ENCODE measurements at regions not wholly inside any gene's neighbourhood (a gene's known extent, or its start where the extent isn't known, plus 50 kb on each side); places are given as distances from the start of the nearest gene placed in this dataset.

DNA sequence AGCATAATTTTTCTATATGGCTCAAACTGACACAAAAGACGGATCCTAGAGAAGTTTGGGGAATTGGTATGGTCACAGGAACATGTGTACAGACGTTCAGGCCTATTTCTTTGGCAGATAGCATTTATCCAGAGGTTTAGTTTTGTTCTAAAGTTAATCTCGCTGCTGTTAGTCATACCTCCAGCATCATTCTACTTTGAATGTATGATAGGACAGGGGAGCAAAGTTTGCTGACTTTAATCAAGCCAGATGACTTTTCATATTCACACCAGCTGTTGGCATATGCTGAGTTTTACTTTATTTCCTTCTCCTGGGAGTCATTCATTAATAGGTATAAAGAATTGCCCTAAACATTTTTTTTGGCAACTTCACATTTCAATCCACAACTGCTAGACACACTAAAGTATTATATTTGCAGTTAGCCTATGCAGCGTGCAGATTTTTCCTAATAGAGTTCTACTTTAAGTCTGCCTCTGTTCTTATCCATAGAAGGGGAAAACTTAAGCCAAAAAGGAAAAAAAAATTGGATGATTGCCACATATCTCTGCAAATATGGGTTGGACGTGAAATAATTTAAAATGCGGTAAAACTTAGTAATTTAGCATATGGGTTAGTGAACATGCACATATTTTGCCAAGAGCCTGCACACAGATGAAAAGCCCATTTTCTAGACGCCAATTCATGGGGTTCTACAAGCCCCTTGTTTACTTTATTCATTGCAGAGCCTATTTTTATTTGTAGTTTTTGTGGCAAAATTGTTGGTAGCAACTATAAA is 213.1 kb downstream of the C7orf25 start (continued):
- TF ChIP-seq, protein P1, sequence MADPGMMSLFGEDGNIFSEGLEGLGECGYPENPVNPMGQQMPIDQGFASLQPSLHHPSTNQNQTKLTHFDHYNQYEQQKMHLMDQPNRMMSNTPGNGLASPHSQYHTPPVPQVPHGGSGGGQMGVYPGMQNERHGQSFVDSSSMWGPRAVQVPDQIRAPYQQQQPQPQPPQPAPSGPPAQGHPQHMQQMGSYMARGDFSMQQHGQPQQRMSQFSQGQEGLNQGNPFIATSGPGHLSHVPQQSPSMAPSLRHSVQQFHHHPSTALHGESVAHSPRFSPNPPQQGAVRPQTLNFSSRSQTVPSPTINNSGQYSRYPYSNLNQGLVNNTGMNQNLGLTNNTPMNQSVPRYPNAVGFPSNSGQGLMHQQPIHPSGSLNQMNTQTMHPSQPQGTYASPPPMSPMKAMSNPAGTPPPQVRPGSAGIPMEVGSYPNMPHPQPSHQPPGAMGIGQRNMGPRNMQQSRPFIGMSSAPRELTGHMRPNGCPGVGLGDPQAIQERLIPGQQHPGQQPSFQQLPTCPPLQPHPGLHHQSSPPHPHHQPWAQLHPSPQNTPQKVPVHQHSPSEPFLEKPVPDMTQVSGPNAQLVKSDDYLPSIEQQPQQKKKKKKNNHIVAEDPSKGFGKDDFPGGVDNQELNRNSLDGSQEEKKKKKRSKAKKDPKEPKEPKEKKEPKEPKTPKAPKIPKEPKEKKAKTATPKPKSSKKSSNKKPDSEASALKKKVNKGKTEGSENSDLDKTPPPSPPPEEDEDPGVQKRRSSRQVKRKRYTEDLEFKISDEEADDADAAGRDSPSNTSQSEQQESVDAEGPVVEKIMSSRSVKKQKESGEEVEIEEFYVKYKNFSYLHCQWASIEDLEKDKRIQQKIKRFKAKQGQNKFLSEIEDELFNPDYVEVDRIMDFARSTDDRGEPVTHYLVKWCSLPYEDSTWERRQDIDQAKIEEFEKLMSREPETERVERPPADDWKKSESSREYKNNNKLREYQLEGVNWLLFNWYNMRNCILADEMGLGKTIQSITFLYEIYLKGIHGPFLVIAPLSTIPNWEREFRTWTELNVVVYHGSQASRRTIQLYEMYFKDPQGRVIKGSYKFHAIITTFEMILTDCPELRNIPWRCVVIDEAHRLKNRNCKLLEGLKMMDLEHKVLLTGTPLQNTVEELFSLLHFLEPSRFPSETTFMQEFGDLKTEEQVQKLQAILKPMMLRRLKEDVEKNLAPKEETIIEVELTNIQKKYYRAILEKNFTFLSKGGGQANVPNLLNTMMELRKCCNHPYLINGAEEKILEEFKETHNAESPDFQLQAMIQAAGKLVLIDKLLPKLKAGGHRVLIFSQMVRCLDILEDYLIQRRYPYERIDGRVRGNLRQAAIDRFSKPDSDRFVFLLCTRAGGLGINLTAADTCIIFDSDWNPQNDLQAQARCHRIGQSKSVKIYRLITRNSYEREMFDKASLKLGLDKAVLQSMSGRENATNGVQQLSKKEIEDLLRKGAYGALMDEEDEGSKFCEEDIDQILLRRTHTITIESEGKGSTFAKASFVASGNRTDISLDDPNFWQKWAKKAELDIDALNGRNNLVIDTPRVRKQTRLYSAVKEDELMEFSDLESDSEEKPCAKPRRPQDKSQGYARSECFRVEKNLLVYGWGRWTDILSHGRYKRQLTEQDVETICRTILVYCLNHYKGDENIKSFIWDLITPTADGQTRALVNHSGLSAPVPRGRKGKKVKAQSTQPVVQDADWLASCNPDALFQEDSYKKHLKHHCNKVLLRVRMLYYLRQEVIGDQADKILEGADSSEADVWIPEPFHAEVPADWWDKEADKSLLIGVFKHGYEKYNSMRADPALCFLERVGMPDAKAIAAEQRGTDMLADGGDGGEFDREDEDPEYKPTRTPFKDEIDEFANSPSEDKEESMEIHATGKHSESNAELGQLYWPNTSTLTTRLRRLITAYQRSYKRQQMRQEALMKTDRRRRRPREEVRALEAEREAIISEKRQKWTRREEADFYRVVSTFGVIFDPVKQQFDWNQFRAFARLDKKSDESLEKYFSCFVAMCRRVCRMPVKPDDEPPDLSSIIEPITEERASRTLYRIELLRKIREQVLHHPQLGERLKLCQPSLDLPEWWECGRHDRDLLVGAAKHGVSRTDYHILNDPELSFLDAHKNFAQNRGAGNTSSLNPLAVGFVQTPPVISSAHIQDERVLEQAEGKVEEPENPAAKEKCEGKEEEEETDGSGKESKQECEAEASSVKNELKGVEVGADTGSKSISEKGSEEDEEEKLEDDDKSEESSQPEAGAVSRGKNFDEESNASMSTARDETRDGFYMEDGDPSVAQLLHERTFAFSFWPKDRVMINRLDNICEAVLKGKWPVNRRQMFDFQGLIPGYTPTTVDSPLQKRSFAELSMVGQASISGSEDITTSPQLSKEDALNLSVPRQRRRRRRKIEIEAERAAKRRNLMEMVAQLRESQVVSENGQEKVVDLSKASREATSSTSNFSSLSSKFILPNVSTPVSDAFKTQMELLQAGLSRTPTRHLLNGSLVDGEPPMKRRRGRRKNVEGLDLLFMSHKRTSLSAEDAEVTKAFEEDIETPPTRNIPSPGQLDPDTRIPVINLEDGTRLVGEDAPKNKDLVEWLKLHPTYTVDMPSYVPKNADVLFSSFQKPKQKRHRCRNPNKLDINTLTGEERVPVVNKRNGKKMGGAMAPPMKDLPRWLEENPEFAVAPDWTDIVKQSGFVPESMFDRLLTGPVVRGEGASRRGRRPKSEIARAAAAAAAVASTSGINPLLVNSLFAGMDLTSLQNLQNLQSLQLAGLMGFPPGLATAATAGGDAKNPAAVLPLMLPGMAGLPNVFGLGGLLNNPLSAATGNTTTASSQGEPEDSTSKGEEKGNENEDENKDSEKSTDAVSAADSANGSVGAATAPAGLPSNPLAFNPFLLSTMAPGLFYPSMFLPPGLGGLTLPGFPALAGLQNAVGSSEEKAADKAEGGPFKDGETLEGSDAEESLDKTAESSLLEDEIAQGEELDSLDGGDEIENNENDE (IDR thresholded peaks at IDR 0.05; ENCODE audit: insufficient replicate concordance, low read length), result no peak
- TF ChIP-seq TCF12 (IDR thresholded peaks at IDR 0.05; ENCODE audit: low read depth, low read length) (no peak), SIX5 (IDR thresholded peaks at IDR 0.05; ENCODE audit: low read depth, low read length) (no peak), CBX8 (IDR thresholded peaks at IDR 0.05; ENCODE audit: borderline replicate concordance, low read depth, low read length) (no peak), ASH2L (IDR thresholded peaks at IDR 0.05; ENCODE audit: low read length) (no peak), EGR1 (IDR thresholded peaks at IDR 0.05; ENCODE audit: borderline replicate concordance, low read depth, low read length) (no peak), KDM5A (IDR thresholded peaks at IDR 0.05; ENCODE audit: low read length) (no peak), EP300 (IDR thresholded peaks at IDR 0.05; ENCODE audit: borderline replicate concordance in 1 of 2, low read depth in 2 of 2, low read length in 2 of 2) (no peak), MAFK (IDR thresholded peaks at IDR 0.05; ENCODE audit: low read depth, low read length) (no peak), SRF (IDR thresholded peaks at IDR 0.05; ENCODE audit: low read depth, low read length) (no peak)
- TF ChIP-seq, protein P2, sequence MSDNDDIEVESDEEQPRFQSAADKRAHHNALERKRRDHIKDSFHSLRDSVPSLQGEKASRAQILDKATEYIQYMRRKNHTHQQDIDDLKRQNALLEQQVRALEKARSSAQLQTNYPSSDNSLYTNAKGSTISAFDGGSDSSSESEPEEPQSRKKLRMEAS (IDR thresholded peaks at IDR 0.05), result no peak

Measured in H1 (cell line).